ENCODE measurements at regions not wholly inside any gene's neighbourhood (a gene's known extent, or its start where the extent isn't known, plus 50 kb on each side); places are given as distances from the start of the nearest gene placed in this dataset.

- no peak for TF ChIP-seq CTCF (conservative IDR thresholded peaks at IDR 0.05; ENCODE audit: low read length)
- TF ChIP-seq EZH2phosphoT487 (IDR thresholded peaks at IDR 0.05; ENCODE audit: borderline replicate concordance, low read depth, low read length): no peak
These were observed 563.9 kb upstream of the LMO3 start for GRCh38 chr12:17169726-17170471.
